WTC11 (cell line): ENCODE measurements at regions not wholly inside any gene's neighbourhood (a gene's known extent, or its start where the extent isn't known, plus 50 kb on each side); places are given as distances from the start of the nearest gene placed in this dataset.

Source experiments
- ATAC-seq: fragments of 200-7000 bp; cut with Tn5 transposase; 2 replicates; pipeline ENCODE4 v1.10.0; 2021; ENCODE audit warnings: mild to moderate bottlenecking, moderate library complexity
- CTCF ChIA-PET: fragments of 300-600 bp; sonication (Branson Sonifier 250); formaldehyde crosslinking; loops from one replicate; lab custom pipeline; 2021; ENCODE audit warnings: antibody characterized with exemption; lab: Charles Lee
- POLR2A ChIA-PET: fragments of 350-600 bp; sonication (Branson Sonifier 250); formaldehyde crosslinking; loops from one replicate; lab custom pipeline; 2021; ENCODE audit warnings: antibody characterized with exemption; lab: Charles Lee
- DNase-seq: peaks from one replicate; pipeline ENCODE4 v3.0.0; 2021; ENCODE audit warnings: low spot score
- H3K27ac Mint-ChIP-seq: 2 replicates; pipeline ENCODE4 v1.8.0; 2021; ENCODE audit warnings: mixed read lengths
- H3K27me3 Mint-ChIP-seq: 2 replicates; pipeline ENCODE4 v1.8.0; 2021; ENCODE audit warnings: low read depth, mild to moderate bottlenecking, moderate library complexity, mixed read lengths
- H3K36me3 Mint-ChIP-seq: 2 replicates; pipeline ENCODE4 v1.8.0; 2021; ENCODE audit warnings: mixed read lengths
- H3K4me1 Mint-ChIP-seq: 2 replicates; pipeline ENCODE4 v1.8.0; 2022; ENCODE audit warnings: mixed read lengths
- H3K4me3 Mint-ChIP-seq: 2 replicates; pipeline ENCODE4 v1.8.0; 2021; ENCODE audit warnings: mild to moderate bottlenecking, moderate library complexity, mixed read lengths
- H3K9me3 Mint-ChIP-seq: 2 replicates; pipeline ENCODE4 v1.8.0; 2021; ENCODE audit warnings: mixed read lengths
- ATF1 ChIP-seq: sonication (generic); formaldehyde crosslinking; IDR thresholded peaks from 2 replicates; pipeline ENCODE4 v1.8.1; 2023; ENCODE audit warnings: mild to moderate bottlenecking, moderate library complexity, missing genetic modification reagents
- CREM ChIP-seq: sonication (generic); formaldehyde crosslinking; IDR thresholded peaks from 2 replicates; pipeline ENCODE4 v1.8.1; 2022; ENCODE audit warnings: mild to moderate bottlenecking, missing genetic modification reagents, moderate library complexity
- EMX1 ChIP-seq: fragments of 250-450 bp; sonication (Bioruptor Pico); IDR thresholded peaks from 2 replicates; pipeline ENCODE4 v1.8.0; 2021; ENCODE audit warnings: mild to moderate bottlenecking
- ETV6 ChIP-seq: sonication (generic); formaldehyde crosslinking; IDR thresholded peaks from 2 replicates; pipeline ENCODE4 v1.8.1; 2022; ENCODE audit warnings: mild to moderate bottlenecking, missing genetic modification reagents
- FOXJ3 ChIP-seq: sonication (generic); formaldehyde crosslinking; IDR thresholded peaks from 2 replicates; pipeline ENCODE4 v1.9.0; 2021; ENCODE audit warnings: missing genetic modification reagents, mild to moderate bottlenecking, borderline replicate concordance
- FOXP4 ChIP-seq: sonication (generic); formaldehyde crosslinking; IDR thresholded peaks from 2 replicates; pipeline ENCODE4 v1.8.0; 2022; ENCODE audit warnings: mild to moderate bottlenecking, missing genetic modification reagents
- HMGA2 ChIP-seq: fragments of 250-450 bp; sonication (Bioruptor Pico); IDR thresholded peaks from 2 replicates; pipeline ENCODE4 v1.4.0; 2021; ENCODE audit warnings: mild to moderate bottlenecking, moderate library complexity
- HMGXB4 ChIP-seq: sonication (generic); formaldehyde crosslinking; IDR thresholded peaks from 2 replicates; pipeline ENCODE4 v1.8.1; 2023; ENCODE audit warnings: mild to moderate bottlenecking, moderate library complexity, missing genetic modification reagents
- IRF2 ChIP-seq: sonication (generic); formaldehyde crosslinking; IDR thresholded peaks from 2 replicates; pipeline ENCODE4 v1.8.0; 2022; ENCODE audit warnings: low read depth, missing genetic modification reagents, borderline replicate concordance
- JUN ChIP-seq: sonication (generic); formaldehyde crosslinking; IDR thresholded peaks from 2 replicates; pipeline ENCODE4 v1.8.0; 2023; ENCODE audit warnings: mild to moderate bottlenecking, missing genetic modification reagents
- MYBL2 ChIP-seq: sonication (generic); formaldehyde crosslinking; IDR thresholded peaks from 2 replicates; pipeline ENCODE4 v1.8.1; 2023; ENCODE audit warnings: mild to moderate bottlenecking, moderate library complexity, missing genetic modification reagents
- NR2C2 ChIP-seq: sonication (generic); formaldehyde crosslinking; IDR thresholded peaks from 2 replicates; pipeline ENCODE4 v1.8.0; 2022; ENCODE audit warnings: mild to moderate bottlenecking, missing genetic modification reagents
- PREB ChIP-seq: sonication (generic); formaldehyde crosslinking; IDR thresholded peaks from 2 replicates; pipeline ENCODE4 v1.8.1; 2022; ENCODE audit warnings: mild to moderate bottlenecking, missing genetic modification reagents, moderate library complexity, borderline replicate concordance
- SOX15 ChIP-seq: fragments of 250-450 bp; sonication (Bioruptor Pico); IDR thresholded peaks from 2 replicates; pipeline ENCODE4 v1.9.0; 2021; ENCODE audit warnings: mild to moderate bottlenecking
- ZNF219 ChIP-seq: sonication (generic); formaldehyde crosslinking; IDR thresholded peaks from 2 replicates; pipeline ENCODE4 v1.8.0; 2023; ENCODE audit warnings: missing genetic modification reagents, mild to moderate bottlenecking, borderline replicate concordance
- ZNF396 ChIP-seq: fragments of 250-450 bp; sonication (Bioruptor Pico); IDR thresholded peaks from 2 replicates; pipeline ENCODE4 v1.8.0; 2021; ENCODE audit warnings: mild to moderate bottlenecking, moderate library complexity, borderline replicate concordance
- ZNF423 ChIP-seq: fragments of 250-450 bp; sonication (Bioruptor Pico); IDR thresholded peaks from 2 replicates; pipeline ENCODE4 v2.1.2; 2022; ENCODE audit warnings: mild to moderate bottlenecking, moderate library complexity
- ZNF512 ChIP-seq: sonication (generic); formaldehyde crosslinking; IDR thresholded peaks from 2 replicates; pipeline ENCODE4 v1.8.1; 2022; ENCODE audit warnings: missing genetic modification reagents, borderline replicate concordance
- TF ChIP-seq, protein P1 (sequence below): sonication (generic); formaldehyde crosslinking; IDR thresholded peaks from 2 replicates; pipeline ENCODE4 v1.8.0; 2023; ENCODE audit warnings: missing genetic modification reagents
- TF ChIP-seq, protein P2 (sequence below): sonication (generic); formaldehyde crosslinking; IDR thresholded peaks from 2 replicates; pipeline ENCODE4 v1.8.0; 2022; ENCODE audit warnings: mild to moderate bottlenecking, missing genetic modification reagents
- TF ChIP-seq, protein P3 (sequence below): sonication (generic); formaldehyde crosslinking; IDR thresholded peaks from 2 replicates; pipeline ENCODE4 v1.8.1; 2022; ENCODE audit warnings: low read depth, missing genetic modification reagents, borderline replicate concordance
- TF ChIP-seq, protein P4 (sequence below): fragments of 250-450 bp; sonication (Bioruptor Pico); IDR thresholded peaks from 2 replicates; pipeline ENCODE4 v1.9.0; 2021; ENCODE audit warnings: mild to moderate bottlenecking

GRCh38 chr4:36944232-36944631 lies 300.3 kb upstream of the NWD2 start (continued):
- TF ChIP-seq FOXP4 (CRISPR knock-in tag) (no peak), JUN (no peak), ZNF423 (no peak), ETV6 (no peak), ZNF512 (CRISPR knock-in tag) (no peak), IRF2 (no peak), ZNF396 (CRISPR knock-in tag) (no peak), MYBL2 (no peak), HMGXB4 (CRISPR knock-in tag) (no peak), ATF1 (CRISPR knock-in tag) (no peak)

DNA sequence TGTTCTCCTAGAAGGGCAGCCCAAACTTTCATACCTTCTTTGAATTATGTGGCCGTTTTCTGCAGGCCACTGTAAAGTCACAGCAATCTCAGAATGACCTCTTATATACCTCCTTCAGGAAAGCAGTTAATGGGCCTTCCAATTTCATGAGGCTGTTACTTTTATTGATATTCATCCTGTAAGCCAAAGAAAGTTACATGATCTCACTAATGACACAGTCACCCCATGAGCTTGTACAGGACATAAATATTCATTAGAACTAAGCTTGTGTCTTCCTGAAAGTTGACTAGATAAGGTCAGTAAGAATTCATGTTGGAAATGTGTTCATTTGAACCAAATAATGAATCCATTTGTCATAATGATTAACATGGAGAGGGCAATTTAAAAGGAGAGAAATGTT lies 283.1 kb upstream of the NWD2 start:
- no peaks in the 10 kb centered on the region for H3K9me3 Mint-ChIP-seq
- H3K27ac Mint-ChIP-seq = no peak overlapping the region
- H3K36me3 Mint-ChIP-seq = no peaks in the 10 kb centered on the region
- peaks cover 8% of the 10 kb centered on the region for H3K4me1 Mint-ChIP-seq
- DNase-seq (no peak), ATAC-seq (no peak)
- H3K27me3 Mint-ChIP-seq = no peaks in the 10 kb centered on the region
- ChIA-PET CTCF (no interaction called here), POLR2A (no interaction called here)
- no peak overlapping the region for H3K4me3 Mint-ChIP-seq
- TF ChIP-seq ETV6 (no peak), SOX15 (no peak), HMGA2 (no peak), FOXJ3 (CRISPR knock-in tag) (no peak), NR2C2 (CRISPR knock-in tag) (no peak), CREM (CRISPR knock-in tag) (no peak), PREB (CRISPR knock-in tag) (no peak), ZNF219 (no peak), EMX1 (no peak), FOXP4 (CRISPR knock-in tag) (no peak)
- TF ChIP-seq, protein P1, sequence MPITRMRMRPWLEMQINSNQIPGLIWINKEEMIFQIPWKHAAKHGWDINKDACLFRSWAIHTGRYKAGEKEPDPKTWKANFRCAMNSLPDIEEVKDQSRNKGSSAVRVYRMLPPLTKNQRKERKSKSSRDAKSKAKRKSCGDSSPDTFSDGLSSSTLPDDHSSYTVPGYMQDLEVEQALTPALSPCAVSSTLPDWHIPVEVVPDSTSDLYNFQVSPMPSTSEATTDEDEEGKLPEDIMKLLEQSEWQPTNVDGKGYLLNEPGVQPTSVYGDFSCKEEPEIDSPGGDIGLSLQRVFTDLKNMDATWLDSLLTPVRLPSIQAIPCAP = no peak
- TF ChIP-seq, protein P2, sequence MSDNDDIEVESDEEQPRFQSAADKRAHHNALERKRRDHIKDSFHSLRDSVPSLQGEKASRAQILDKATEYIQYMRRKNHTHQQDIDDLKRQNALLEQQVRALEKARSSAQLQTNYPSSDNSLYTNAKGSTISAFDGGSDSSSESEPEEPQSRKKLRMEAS (CRISPR knock-in tag) = no peak
- TF ChIP-seq, protein P3, sequence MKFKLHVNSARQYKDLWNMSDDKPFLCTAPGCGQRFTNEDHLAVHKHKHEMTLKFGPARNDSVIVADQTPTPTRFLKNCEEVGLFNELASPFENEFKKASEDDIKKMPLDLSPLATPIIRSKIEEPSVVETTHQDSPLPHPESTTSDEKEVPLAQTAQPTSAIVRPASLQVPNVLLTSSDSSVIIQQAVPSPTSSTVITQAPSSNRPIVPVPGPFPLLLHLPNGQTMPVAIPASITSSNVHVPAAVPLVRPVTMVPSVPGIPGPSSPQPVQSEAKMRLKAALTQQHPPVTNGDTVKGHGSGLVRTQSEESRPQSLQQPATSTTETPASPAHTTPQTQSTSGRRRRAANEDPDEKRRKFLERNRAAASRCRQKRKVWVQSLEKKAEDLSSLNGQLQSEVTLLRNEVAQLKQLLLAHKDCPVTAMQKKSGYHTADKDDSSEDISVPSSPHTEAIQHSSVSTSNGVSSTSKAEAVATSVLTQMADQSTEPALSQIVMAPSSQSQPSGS = no peak
- TF ChIP-seq, protein P4, sequence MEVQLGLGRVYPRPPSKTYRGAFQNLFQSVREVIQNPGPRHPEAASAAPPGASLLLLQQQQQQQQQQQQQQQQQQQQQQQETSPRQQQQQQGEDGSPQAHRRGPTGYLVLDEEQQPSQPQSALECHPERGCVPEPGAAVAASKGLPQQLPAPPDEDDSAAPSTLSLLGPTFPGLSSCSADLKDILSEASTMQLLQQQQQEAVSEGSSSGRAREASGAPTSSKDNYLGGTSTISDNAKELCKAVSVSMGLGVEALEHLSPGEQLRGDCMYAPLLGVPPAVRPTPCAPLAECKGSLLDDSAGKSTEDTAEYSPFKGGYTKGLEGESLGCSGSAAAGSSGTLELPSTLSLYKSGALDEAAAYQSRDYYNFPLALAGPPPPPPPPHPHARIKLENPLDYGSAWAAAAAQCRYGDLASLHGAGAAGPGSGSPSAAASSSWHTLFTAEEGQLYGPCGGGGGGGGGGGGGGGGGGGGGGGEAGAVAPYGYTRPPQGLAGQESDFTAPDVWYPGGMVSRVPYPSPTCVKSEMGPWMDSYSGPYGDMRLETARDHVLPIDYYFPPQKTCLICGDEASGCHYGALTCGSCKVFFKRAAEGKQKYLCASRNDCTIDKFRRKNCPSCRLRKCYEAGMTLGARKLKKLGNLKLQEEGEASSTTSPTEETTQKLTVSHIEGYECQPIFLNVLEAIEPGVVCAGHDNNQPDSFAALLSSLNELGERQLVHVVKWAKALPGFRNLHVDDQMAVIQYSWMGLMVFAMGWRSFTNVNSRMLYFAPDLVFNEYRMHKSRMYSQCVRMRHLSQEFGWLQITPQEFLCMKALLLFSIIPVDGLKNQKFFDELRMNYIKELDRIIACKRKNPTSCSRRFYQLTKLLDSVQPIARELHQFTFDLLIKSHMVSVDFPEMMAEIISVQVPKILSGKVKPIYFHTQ (CRISPR knock-in tag) = no peak
